ENCODE measurements at regions not wholly inside any gene's neighbourhood (a gene's known extent, or its start where the extent isn't known, plus 50 kb on each side); places are given as distances from the start of the nearest gene placed in this dataset.

DNA sequence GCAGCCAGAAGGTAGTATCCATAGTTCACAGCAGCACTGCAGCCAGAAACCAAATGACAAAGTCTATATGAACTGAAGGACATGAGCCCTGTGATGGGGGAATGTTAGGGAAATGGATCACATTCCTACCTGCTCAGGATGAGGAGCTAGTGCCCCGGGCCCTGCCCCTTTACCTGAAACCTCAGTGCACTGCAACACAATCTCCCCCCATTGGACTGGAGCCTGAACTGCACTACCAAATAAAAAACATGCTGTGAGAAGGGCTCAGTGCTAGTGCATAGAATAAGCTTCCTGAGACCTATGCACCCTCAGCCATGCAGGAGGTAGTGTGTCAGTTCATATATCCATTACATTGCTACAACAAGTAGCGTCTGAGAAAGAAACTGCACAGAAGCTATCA lies 477.8 kb downstream of the HACE1 start:
- Histone ChIP-seq H3K9me3 (no peaks in the 10 kb centered on the region), H3K27me3 (no peaks in the 10 kb centered on the region), H3K36me3 (ENCODE audit: low read depth, missing control alignments) (no peaks in the 10 kb centered on the region), H3K27ac (no peak overlapping the region), H3K4me1 (no peaks in the 10 kb centered on the region), H3K4me3 (no peak overlapping the region)
- no peak for TF ChIP-seq POLR2A (IDR thresholded peaks at IDR 0.05)
- no peak for TF ChIP-seq CTCF (IDR thresholded peaks at IDR 0.05)
- 88 to 94% methylated on average over 2 of the region's 2 CpGs for WGBS, 2 donors
- DNase-seq: no peak
- intact Hi-C loops (cut with DNase I; ENCODE audit: low total_unique reads): no loop called here

GRCh38 chr6:104365451-104366234 lies 494.1 kb downstream of the HACE1 start:
- DNase-seq: no peak
- no peak overlapping the region for H3K27ac ChIP-seq
- H3K4me1 ChIP-seq: no peaks in the 10 kb centered on the region
- no peak for TF ChIP-seq CTCF (IDR thresholded peaks at IDR 0.05)
- no peak for TF ChIP-seq POLR2A (IDR thresholded peaks at IDR 0.05)
- H3K36me3 ChIP-seq (ENCODE audit: low read depth, missing control alignments): no peaks in the 10 kb centered on the region
- intact Hi-C loops (cut with DNase I; ENCODE audit: low total_unique reads): no loop called here
- no peaks in the 10 kb centered on the region for H3K9me3 ChIP-seq
- WGBS, 2 donors: 89 to 93% methylated on average over 5 of the region's 5 CpGs
- H3K4me3 ChIP-seq: no peak overlapping the region
- no peaks in the 10 kb centered on the region for H3K27me3 ChIP-seq

DNA sequence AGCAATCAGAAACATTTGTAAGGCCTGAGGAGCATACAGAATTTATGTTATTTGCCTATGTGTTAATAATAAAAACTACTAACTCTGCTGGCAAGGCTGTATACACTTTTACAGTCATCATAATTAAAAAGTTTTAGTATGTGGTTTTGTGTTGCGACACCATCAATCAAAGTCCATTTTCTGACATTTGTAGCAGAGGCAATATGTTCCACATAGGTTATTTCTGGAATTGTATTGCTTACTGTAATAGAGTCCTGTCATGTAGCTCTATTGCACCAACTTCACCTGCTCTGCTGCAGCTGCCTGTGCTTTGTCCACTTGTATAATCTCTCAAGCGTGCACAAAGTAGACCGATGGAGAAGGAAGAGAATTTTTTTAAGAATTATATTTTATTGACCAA lies 501.8 kb downstream of the HACE1 start:
- H3K4me3 ChIP-seq: no peak overlapping the region
- no peaks in the 10 kb centered on the region for H3K27me3 ChIP-seq
- TF ChIP-seq POLR2A (IDR thresholded peaks at IDR 0.05): no peak
- TF ChIP-seq CTCF (IDR thresholded peaks at IDR 0.05): no peak
- H3K27ac ChIP-seq: no peak overlapping the region
- DNase-seq: no peak
- H3K4me1 ChIP-seq: no peaks in the 10 kb centered on the region
- WGBS, 2 donors: 93 to 97% methylated on average over 3 of the region's 3 CpGs
- H3K36me3 ChIP-seq (ENCODE audit: low read depth, missing control alignments): no peaks in the 10 kb centered on the region
- intact Hi-C loops (cut with DNase I; ENCODE audit: low total_unique reads): no loop called here
- H3K9me3 ChIP-seq: no peaks in the 10 kb centered on the region

GRCh38 chr6:104356197-104356596 lies 503.5 kb downstream of the HACE1 start:
- 96 to 100% methylated on average over 3 to 5 of the region's 5 CpGs for WGBS, 2 donors
- Histone ChIP-seq H3K4me3 (no peak overlapping the region), H3K27me3 (no peaks in the 10 kb centered on the region), H3K27ac (no peak overlapping the region), H3K9me3 (no peaks in the 10 kb centered on the region), H3K4me1 (no peaks in the 10 kb centered on the region), H3K36me3 (ENCODE audit: low read depth, missing control alignments) (no peaks in the 10 kb centered on the region)
- no peak for DNase-seq
- TF ChIP-seq CTCF (IDR thresholded peaks at IDR 0.05): no peak
- TF ChIP-seq POLR2A (IDR thresholded peaks at IDR 0.05): no peak
- intact Hi-C loops (cut with DNase I; ENCODE audit: low total_unique reads): no loop called here

GRCh38 chr6:104349191-104349590 lies 510.5 kb downstream of the HACE1 start:
- DNase-seq: no peak
- Histone ChIP-seq H3K27me3 (no peaks in the 10 kb centered on the region), H3K4me1 (no peaks in the 10 kb centered on the region), H3K9me3 (no peaks in the 10 kb centered on the region), H3K36me3 (ENCODE audit: low read depth, missing control alignments) (no peaks in the 10 kb centered on the region), H3K27ac (no peak overlapping the region), H3K4me3 (no peak overlapping the region)
- WGBS, 2 donors: 69 to 78% methylated on average over 4 of the region's 4 CpGs
- TF ChIP-seq CTCF (IDR thresholded peaks at IDR 0.05) (no peak), POLR2A (IDR thresholded peaks at IDR 0.05) (no peak)
- intact Hi-C loops (cut with DNase I; ENCODE audit: low total_unique reads): no loop called here

Measured in testis (tissue), 2 donors.